SK-N-SH (cell line): ENCODE measurements at regions not wholly inside any gene's neighbourhood (a gene's known extent, or its start where the extent isn't known, plus 50 kb on each side); places are given as distances from the start of the nearest gene placed in this dataset.

ENCODE experiments used
- CTCF ChIA-PET: fragments of 300-600, 350-600 bp; formaldehyde crosslinking; extraction: SDS; loops from one replicate; lab custom pipeline; 2021; lab: Yijun Ruan, JAX
- POLR2A ChIA-PET: fragments of 350-600 bp; sonication (Branson Sonifier 250); formaldehyde crosslinking; extraction: SDS; loops from one replicate; lab custom pipeline; 2020; ENCODE audit warnings: antibody characterized with exemption, inconsistent platforms; lab: Yijun Ruan, JAX
- DNase-seq: peaks from one replicate; pipeline ENCODE4 v3.0.0; 2012
- H2AFZ ChIP-seq: fragments of 200-600 bp; sonication (generic); 2 replicates; pipeline ENCODE4 v1.8.1; 2016; ENCODE audit warnings: antibody characterized with exemption, mild to moderate bottlenecking, low read depth
- H3F3A ChIP-seq: fragments of 200-600 bp; sonication (generic); replicated peaks from 2 replicates; pipeline ENCODE3; 2016; ENCODE audit warnings: antibody characterized with exemption, mild to moderate bottlenecking; ENCODE audit not compliant: insufficient read depth
- H3K27ac ChIP-seq, 2 experiments: fragments of 200-500 bp in 1 of 2; fragments of 200-600 bp in 1 of 2; sonication (Bioruptor generic) in 1 of 2; sonication (generic), shearing (Covaris generic) in 1 of 2; 2 replicates each; pipeline versions ENCODE4 v1.5.1 to v1.6.1; 2014 to 2016; ENCODE audit warnings: low read depth in 2 of 2, inconsistent platforms in 1 of 2, low read length in 1 of 2, mild to moderate bottlenecking in 1 of 2, mixed read lengths in 1 of 2
- H3K27me3 ChIP-seq: fragments of 200-600 bp; sonication (generic), shearing (Covaris generic); 2 replicates; pipeline ENCODE4 v1.6.1; 2016; ENCODE audit warnings: mixed run types; ENCODE audit not compliant: insufficient read depth
- H3K36me3 ChIP-seq, 2 experiments: fragments of 200-500 bp in 1 of 2; fragments of 200-600 bp in 1 of 2; sonication (Bioruptor generic) in 1 of 2; sonication (generic) in 1 of 2; replicated peaks in 1 of 2; 2 replicates each; pipeline versions ENCODE3 to v1.5.1; 2014 to 2016; ENCODE audit warnings: low read length in 1 of 2, mild to moderate bottlenecking in 1 of 2; ENCODE audit not compliant: insufficient read depth in 2 of 2, control insufficient read depth in 1 of 2
- H3K4me1 ChIP-seq, 2 experiments: fragments of 200-500 bp in 1 of 2; fragments of 200-600 bp in 1 of 2; sonication (Bioruptor generic) in 1 of 2; sonication (generic), shearing (Covaris generic) in 1 of 2; 2 replicates each; pipeline versions ENCODE4 v1.5.1 to v1.6.1; 2014 to 2016; ENCODE audit warnings: low read depth in 1 of 2, low read length in 1 of 2, mixed run types in 1 of 2; ENCODE audit not compliant: insufficient read depth in 2 of 2, control insufficient read depth in 1 of 2
- H3K4me2 ChIP-seq: fragments of 200-600 bp; sonication (generic), shearing (Covaris generic); 2 replicates; pipeline ENCODE4 v1.6.1; 2017; ENCODE audit warnings: mixed run types
- H3K4me3 ChIP-seq, 2 experiments: fragments of 200-500 bp in 1 of 2; fragments of 200-600 bp in 1 of 2; sonication (Bioruptor generic) in 1 of 2; sonication (generic), shearing (Covaris generic) in 1 of 2; 2 replicates each; pipeline versions ENCODE4 v1.5.1 to v1.8.1; 2014 to 2016; ENCODE audit warnings: low read depth in 2 of 2, inconsistent platforms in 1 of 2, low read length in 1 of 2, mild to moderate bottlenecking in 1 of 2, mixed read lengths in 1 of 2, moderate library complexity in 1 of 2
- H3K79me2 ChIP-seq: fragments of 200-600 bp; sonication (generic); 2 replicates; pipeline ENCODE4 v1.8.1; 2017; ENCODE audit warnings: mild to moderate bottlenecking; ENCODE audit not compliant: insufficient read depth
- H3K9ac ChIP-seq: fragments of 200-600 bp; sonication (generic); 2 replicates; pipeline ENCODE4 v1.6.1; 2017; ENCODE audit warnings: mixed run types
- H3K9me2 ChIP-seq: fragments of 200-600 bp; sonication (generic); 2 replicates; pipeline ENCODE4 v1.6.1; 2017; ENCODE audit warnings: mixed run types
- H3K9me3 ChIP-seq: fragments of 200-600 bp; sonication (generic); 2 replicates; pipeline ENCODE4 v1.6.1; 2017; ENCODE audit warnings: mixed run types, mild to moderate bottlenecking, moderate library complexity
- H4K20me1 ChIP-seq: fragments of 200-600 bp; sonication (generic); 2 replicates; pipeline ENCODE4 v1.6.1; 2017; ENCODE audit warnings: mild to moderate bottlenecking, mixed run types; ENCODE audit not compliant: insufficient read depth
- CHD2 ChIP-seq: fragments of 150-350 bp; IDR thresholded peaks from 2 replicates; pipeline ENCODE4 v1.6.1; 2018; ENCODE audit warnings: low read length; ENCODE audit not compliant: partially characterized antibody
- ELF1 ChIP-seq: IDR thresholded peaks from 2 replicates; pipeline ENCODE4 v1.4.0; 2012
- EZH2phosphoT487 ChIP-seq: fragments of 200-600 bp; sonication (generic); IDR thresholded peaks from 2 replicates; pipeline ENCODE4 v1.6.1; 2017; ENCODE audit warnings: low read depth, mixed run types, mild to moderate bottlenecking, antibody characterized with exemption, moderate library complexity, borderline replicate concordance
- FOSL2 ChIP-seq: IDR thresholded peaks from 2 replicates; pipeline ENCODE4 v1.4.0; 2012; ENCODE audit warnings: low read depth, mild to moderate bottlenecking, moderate library complexity, borderline replicate concordance
- NFIC ChIP-seq: IDR thresholded peaks from 2 replicates; pipeline ENCODE4 v1.4.0; 2012; ENCODE audit warnings: borderline replicate concordance
- POLR2AphosphoS5 ChIP-seq: IDR thresholded peaks from 2 replicates; pipeline ENCODE4 v1.6.1; 2012; ENCODE audit warnings: low read depth, low read length
- RAD21 ChIP-seq: IDR thresholded peaks from 2 replicates; pipeline ENCODE4 v1.6.1; 2012; ENCODE audit warnings: mild to moderate bottlenecking, low read length
- RCOR1 ChIP-seq: fragments of 150-350 bp; IDR thresholded peaks from 2 replicates; pipeline ENCODE4 v1.6.1; 2017; ENCODE audit warnings: antibody characterized with exemption, low read length
- RFX5 ChIP-seq: IDR thresholded peaks from 2 replicates; pipeline ENCODE4 v1.6.1; 2012; ENCODE audit warnings: mild to moderate bottlenecking, improper control_type of control experiment, low read length
- SIN3A ChIP-seq: IDR thresholded peaks from 2 replicates; pipeline ENCODE4 v1.6.1; 2012; ENCODE audit warnings: low read depth, mild to moderate bottlenecking, low read length, moderate library complexity, borderline replicate concordance
- SMC3 ChIP-seq: IDR thresholded peaks from 2 replicates; pipeline ENCODE4 v1.6.1; 2012; ENCODE audit warnings: low read depth, low read length, improper control_type of control experiment
- TAF1 ChIP-seq: IDR thresholded peaks from 2 replicates; pipeline ENCODE4 v1.6.1; 2012; ENCODE audit warnings: low read depth, mild to moderate bottlenecking, low read length, moderate library complexity, borderline replicate concordance
- TEAD4 ChIP-seq: IDR thresholded peaks from 2 replicates; pipeline ENCODE4 v1.4.0; 2012; ENCODE audit warnings: mild to moderate bottlenecking, borderline replicate concordance; ENCODE audit not compliant: insufficient read depth
- YY1 ChIP-seq: IDR thresholded peaks from 2 replicates; pipeline ENCODE4 v1.4.0; 2012; ENCODE audit warnings: low read depth, mild to moderate bottlenecking
- WGBS: methylation state at CpG from one replicate; pipeline ENCODE4 v1.1.6; 2017; ENCODE audit warnings: low lambda C conversion rate; 5-methylcytosine and 5-hydroxymethylcytosine counted together
- TF ChIP-seq, protein P1 (sequence below): IDR thresholded peaks from 2 replicates; pipeline ENCODE4 v1.4.0; 2012; ENCODE audit warnings: low read depth, borderline replicate concordance
- TF ChIP-seq, protein P2 (sequence below): IDR thresholded peaks from 2 replicates; pipeline ENCODE4; 2012
- TF ChIP-seq, protein P3 (sequence below): fragments of 200-600 bp; sonication (generic); IDR thresholded peaks from 2 replicates; pipeline ENCODE4 v1.6.1; 2017; ENCODE audit warnings: antibody characterized with exemption, mild to moderate bottlenecking, moderate library complexity
- TF ChIP-seq, protein P4 (sequence below): IDR thresholded peaks from 2 replicates; pipeline ENCODE4 v1.6.1; 2012; ENCODE audit warnings: mild to moderate bottlenecking, low read depth, low read length, moderate library complexity
- TF ChIP-seq, protein P5 (sequence below): fragments of 150-350 bp; IDR thresholded peaks from 2 replicates; pipeline ENCODE4 v1.6.1; 2016; ENCODE audit warnings: mild to moderate bottlenecking, low read depth, low read length
- TF ChIP-seq, protein P6 (sequence below): IDR thresholded peaks from 2 replicates; pipeline ENCODE4 v1.4.0; 2012; ENCODE audit warnings: low read depth

DNA sequence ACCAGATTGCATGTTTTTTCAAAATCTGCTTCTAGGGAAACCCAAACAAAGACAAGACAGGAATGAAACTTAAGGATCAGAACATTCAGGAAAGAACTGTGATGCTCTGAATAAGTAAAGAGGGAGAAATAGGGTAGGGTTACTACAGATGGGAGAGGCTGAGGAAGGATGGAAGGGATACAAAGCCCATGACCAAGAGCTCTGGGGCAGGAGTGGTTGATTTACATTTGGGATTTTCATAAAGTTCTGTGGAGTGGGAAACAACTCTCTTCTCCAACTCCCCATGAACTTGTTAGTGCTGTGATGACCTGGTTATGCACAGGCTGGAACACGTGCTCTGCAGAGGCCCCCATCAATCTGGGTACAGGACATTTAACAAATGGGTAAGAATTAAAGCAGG is 216.0 kb upstream of the KLF14 start:
- H3F3A ChIP-seq = peaks cover 7% of the 10 kb centered on the region
- no peaks in the 10 kb centered on the region for H3K9me2 ChIP-seq
- DNase-seq = no peak
- no peak overlapping the region for H3K4me3 ChIP-seq
- peaks cover 0 to 13% of the 10 kb centered on the region in 2 experiments; a peak in 1 of 4 replicates for H3K4me1 ChIP-seq
- no peaks in the 10 kb centered on the region for H3K9me3 ChIP-seq
- no peak overlapping the region for H3K27ac ChIP-seq
- no peak overlapping the region for H3K4me2 ChIP-seq
- ChIA-PET CTCF (interaction anchor here (2.6 kb wide), 1 partner anchor 53 kb away, joined by 15 read pairs; no protein-coding TSS in a partner anchor), POLR2A (no interaction called here)
- H3K36me3 ChIP-seq = peaks cover 30 to 49% of the 10 kb centered on the region in 2 experiments
- peaks cover 98% of the 10 kb centered on the region for H3K79me2 ChIP-seq
- WGBS = 94% methylated on average over 1 of the region's 1 CpG
- TF ChIP-seq EZH2phosphoT487 = no peak
- TF ChIP-seq, protein P1, sequence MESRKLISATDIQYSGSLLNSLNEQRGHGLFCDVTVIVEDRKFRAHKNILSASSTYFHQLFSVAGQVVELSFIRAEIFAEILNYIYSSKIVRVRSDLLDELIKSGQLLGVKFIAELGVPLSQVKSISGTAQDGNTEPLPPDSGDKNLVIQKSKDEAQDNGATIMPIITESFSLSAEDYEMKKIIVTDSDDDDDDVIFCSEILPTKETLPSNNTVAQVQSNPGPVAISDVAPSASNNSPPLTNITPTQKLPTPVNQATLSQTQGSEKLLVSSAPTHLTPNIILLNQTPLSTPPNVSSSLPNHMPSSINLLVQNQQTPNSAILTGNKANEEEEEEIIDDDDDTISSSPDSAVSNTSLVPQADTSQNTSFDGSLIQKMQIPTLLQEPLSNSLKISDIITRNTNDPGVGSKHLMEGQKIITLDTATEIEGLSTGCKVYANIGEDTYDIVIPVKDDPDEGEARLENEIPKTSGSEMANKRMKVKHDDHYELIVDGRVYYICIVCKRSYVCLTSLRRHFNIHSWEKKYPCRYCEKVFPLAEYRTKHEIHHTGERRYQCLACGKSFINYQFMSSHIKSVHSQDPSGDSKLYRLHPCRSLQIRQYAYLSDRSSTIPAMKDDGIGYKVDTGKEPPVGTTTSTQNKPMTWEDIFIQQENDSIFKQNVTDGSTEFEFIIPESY = no peak
- no peak for TF ChIP-seq YY1
- TF ChIP-seq, protein P2, sequence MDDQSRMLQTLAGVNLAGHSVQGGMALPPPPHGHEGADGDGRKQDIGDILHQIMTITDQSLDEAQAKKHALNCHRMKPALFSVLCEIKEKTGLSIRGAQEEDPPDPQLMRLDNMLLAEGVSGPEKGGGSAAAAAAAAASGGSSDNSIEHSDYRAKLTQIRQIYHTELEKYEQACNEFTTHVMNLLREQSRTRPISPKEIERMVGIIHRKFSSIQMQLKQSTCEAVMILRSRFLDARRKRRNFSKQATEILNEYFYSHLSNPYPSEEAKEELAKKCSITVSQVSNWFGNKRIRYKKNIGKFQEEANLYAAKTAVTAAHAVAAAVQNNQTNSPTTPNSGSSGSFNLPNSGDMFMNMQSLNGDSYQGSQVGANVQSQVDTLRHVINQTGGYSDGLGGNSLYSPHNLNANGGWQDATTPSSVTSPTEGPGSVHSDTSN = no peak
- no peak for TF ChIP-seq CHD2
- no peak for TF ChIP-seq SIN3A
- no peak for TF ChIP-seq ELF1
- no peak for TF ChIP-seq SMC3
- no peak for TF ChIP-seq NFIC
- no peak for TF ChIP-seq TAF1
- no peak for TF ChIP-seq RFX5
- TF ChIP-seq, protein P3, sequence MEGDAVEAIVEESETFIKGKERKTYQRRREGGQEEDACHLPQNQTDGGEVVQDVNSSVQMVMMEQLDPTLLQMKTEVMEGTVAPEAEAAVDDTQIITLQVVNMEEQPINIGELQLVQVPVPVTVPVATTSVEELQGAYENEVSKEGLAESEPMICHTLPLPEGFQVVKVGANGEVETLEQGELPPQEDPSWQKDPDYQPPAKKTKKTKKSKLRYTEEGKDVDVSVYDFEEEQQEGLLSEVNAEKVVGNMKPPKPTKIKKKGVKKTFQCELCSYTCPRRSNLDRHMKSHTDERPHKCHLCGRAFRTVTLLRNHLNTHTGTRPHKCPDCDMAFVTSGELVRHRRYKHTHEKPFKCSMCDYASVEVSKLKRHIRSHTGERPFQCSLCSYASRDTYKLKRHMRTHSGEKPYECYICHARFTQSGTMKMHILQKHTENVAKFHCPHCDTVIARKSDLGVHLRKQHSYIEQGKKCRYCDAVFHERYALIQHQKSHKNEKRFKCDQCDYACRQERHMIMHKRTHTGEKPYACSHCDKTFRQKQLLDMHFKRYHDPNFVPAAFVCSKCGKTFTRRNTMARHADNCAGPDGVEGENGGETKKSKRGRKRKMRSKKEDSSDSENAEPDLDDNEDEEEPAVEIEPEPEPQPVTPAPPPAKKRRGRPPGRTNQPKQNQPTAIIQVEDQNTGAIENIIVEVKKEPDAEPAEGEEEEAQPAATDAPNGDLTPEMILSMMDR = no peak
- no peak for TF ChIP-seq FOSL2
- TF ChIP-seq, protein P4, sequence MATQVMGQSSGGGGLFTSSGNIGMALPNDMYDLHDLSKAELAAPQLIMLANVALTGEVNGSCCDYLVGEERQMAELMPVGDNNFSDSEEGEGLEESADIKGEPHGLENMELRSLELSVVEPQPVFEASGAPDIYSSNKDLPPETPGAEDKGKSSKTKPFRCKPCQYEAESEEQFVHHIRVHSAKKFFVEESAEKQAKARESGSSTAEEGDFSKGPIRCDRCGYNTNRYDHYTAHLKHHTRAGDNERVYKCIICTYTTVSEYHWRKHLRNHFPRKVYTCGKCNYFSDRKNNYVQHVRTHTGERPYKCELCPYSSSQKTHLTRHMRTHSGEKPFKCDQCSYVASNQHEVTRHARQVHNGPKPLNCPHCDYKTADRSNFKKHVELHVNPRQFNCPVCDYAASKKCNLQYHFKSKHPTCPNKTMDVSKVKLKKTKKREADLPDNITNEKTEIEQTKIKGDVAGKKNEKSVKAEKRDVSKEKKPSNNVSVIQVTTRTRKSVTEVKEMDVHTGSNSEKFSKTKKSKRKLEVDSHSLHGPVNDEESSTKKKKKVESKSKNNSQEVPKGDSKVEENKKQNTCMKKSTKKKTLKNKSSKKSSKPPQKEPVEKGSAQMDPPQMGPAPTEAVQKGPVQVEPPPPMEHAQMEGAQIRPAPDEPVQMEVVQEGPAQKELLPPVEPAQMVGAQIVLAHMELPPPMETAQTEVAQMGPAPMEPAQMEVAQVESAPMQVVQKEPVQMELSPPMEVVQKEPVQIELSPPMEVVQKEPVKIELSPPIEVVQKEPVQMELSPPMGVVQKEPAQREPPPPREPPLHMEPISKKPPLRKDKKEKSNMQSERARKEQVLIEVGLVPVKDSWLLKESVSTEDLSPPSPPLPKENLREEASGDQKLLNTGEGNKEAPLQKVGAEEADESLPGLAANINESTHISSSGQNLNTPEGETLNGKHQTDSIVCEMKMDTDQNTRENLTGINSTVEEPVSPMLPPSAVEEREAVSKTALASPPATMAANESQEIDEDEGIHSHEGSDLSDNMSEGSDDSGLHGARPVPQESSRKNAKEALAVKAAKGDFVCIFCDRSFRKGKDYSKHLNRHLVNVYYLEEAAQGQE = no peak
- TF ChIP-seq POLR2AphosphoS5 = no peak
- no peak for TF ChIP-seq TEAD4
- TF ChIP-seq, protein P5, sequence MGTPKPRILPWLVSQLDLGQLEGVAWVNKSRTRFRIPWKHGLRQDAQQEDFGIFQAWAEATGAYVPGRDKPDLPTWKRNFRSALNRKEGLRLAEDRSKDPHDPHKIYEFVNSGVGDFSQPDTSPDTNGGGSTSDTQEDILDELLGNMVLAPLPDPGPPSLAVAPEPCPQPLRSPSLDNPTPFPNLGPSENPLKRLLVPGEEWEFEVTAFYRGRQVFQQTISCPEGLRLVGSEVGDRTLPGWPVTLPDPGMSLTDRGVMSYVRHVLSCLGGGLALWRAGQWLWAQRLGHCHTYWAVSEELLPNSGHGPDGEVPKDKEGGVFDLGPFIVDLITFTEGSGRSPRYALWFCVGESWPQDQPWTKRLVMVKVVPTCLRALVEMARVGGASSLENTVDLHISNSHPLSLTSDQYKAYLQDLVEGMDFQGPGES = no peak
- TF ChIP-seq, protein P6, sequence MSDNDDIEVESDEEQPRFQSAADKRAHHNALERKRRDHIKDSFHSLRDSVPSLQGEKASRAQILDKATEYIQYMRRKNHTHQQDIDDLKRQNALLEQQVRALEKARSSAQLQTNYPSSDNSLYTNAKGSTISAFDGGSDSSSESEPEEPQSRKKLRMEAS = no peak
- no peak for TF ChIP-seq RCOR1
- TF ChIP-seq RAD21 = no peak
- 0 out of 2 replicates have a peak, but pooled peaks cover 7% of the 10 kb centered on the region for H4K20me1 ChIP-seq
- no peaks in the 10 kb centered on the region for H3K27me3 ChIP-seq
- H2AFZ ChIP-seq = no peak overlapping the region
- H3K9ac ChIP-seq = no peak overlapping the region
